ENCODE measurements at regions not wholly inside any gene's neighbourhood (a gene's known extent, or its start where the extent isn't known, plus 50 kb on each side); places are given as distances from the start of the nearest gene placed in this dataset.

GRCh38 chr10:121340271-121340831, 257.9 kb downstream of the FGFR2 start:
- TF ChIP-seq, protein P1, sequence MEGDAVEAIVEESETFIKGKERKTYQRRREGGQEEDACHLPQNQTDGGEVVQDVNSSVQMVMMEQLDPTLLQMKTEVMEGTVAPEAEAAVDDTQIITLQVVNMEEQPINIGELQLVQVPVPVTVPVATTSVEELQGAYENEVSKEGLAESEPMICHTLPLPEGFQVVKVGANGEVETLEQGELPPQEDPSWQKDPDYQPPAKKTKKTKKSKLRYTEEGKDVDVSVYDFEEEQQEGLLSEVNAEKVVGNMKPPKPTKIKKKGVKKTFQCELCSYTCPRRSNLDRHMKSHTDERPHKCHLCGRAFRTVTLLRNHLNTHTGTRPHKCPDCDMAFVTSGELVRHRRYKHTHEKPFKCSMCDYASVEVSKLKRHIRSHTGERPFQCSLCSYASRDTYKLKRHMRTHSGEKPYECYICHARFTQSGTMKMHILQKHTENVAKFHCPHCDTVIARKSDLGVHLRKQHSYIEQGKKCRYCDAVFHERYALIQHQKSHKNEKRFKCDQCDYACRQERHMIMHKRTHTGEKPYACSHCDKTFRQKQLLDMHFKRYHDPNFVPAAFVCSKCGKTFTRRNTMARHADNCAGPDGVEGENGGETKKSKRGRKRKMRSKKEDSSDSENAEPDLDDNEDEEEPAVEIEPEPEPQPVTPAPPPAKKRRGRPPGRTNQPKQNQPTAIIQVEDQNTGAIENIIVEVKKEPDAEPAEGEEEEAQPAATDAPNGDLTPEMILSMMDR (IDR thresholded peaks at IDR 0.05): no peak
- TF ChIP-seq POLR2A (IDR thresholded peaks at IDR 0.05): no peak
